SK-N-MC (cell line): ENCODE measurements at regions not wholly inside any gene's neighbourhood (a gene's known extent, or its start where the extent isn't known, plus 50 kb on each side); places are given as distances from the start of the nearest gene placed in this dataset.

Source experiments
- EZH2 ChIP-seq: fragments of 200-600 bp; sonication (generic); IDR thresholded peaks from one replicate; pipeline ENCODE4 v1.6.1; 2017; ENCODE audit warnings: antibody characterized with exemption
- POLR2AphosphoS5 ChIP-seq: IDR thresholded peaks from 2 replicates; pipeline ENCODE4 v1.6.1; 2012; ENCODE audit warnings: mild to moderate bottlenecking, low read depth, low read length, borderline replicate concordance

- TF ChIP-seq POLR2AphosphoS5 (no peak), EZH2 (no peak)
Observed at GRCh38 chr14:61132894-61133293, 148.2 kb downstream of the TMEM30B start.
